Testis (tissue), 2 donors: ENCODE measurements at regions not wholly inside any gene's neighbourhood (a gene's known extent, or its start where the extent isn't known, plus 50 kb on each side); places are given as distances from the start of the nearest gene placed in this dataset.

Source experiments
- DNase-seq: peaks from one replicate; pipeline ENCODE4 v3.0.0-alpha.2; 2019
- H3K27ac ChIP-seq, 2 donors: fragments of 200-600 bp; sonication (generic); one replicate each; pipeline ENCODE4 v1.5.1; 2019
- H3K27me3 ChIP-seq: fragments of 200-600 bp; sonication (generic); one replicate; pipeline ENCODE4 v1.5.1; 2019
- H3K36me3 ChIP-seq: fragments of 200-600 bp; sonication (generic); one replicate; pipeline ENCODE4 v1.5.1; 2017; ENCODE audit warnings: low read depth; ENCODE audit errors: missing control alignments
- H3K4me1 ChIP-seq: fragments of 200-600 bp; sonication (generic); one replicate; pipeline ENCODE4 v1.5.1; 2019
- H3K4me3 ChIP-seq, 2 donors: fragments of 200-600 bp; sonication (generic); one replicate each; pipeline ENCODE4 v1.5.1; 2017 to 2019
- H3K9me3 ChIP-seq: fragments of 200-600 bp; sonication (generic); one replicate; pipeline ENCODE4 v1.5.1; 2017
- CTCF ChIP-seq, 3 experiments: fragments of 450-650 bp in 2 of 3; fragments of 200-600 bp in 1 of 3; sonication (generic) in 1 of 3; IDR thresholded peaks; one replicate each; pipeline ENCODE4 v1.5.1; 2016 to 2019; ENCODE audit warnings: antibody characterized with exemption in 3 of 3, mild to moderate bottlenecking in 2 of 3, moderate library complexity in 1 of 3
- POLR2A ChIP-seq: fragments of 450-650 bp; IDR thresholded peaks from one replicate; pipeline ENCODE4 v1.6.1; 2017; ENCODE audit warnings: antibody characterized with exemption, mild to moderate bottlenecking, moderate library complexity
- WGBS, 2 donors: methylation state at CpG; one replicate each; pipeline ENCODE4 v1.1.5; 2018; 5-methylcytosine and 5-hydroxymethylcytosine counted together
- intact Hi-C: fragments of 100-400 bp; cut with DNase I; formaldehyde crosslinking; loops from one replicate; pipeline ENCODE4 v1.15.1; 2023; ENCODE audit warnings: low total_unique reads

GRCh38 chr15:62663547-62663946, 379.0 kb upstream of the TPM1 start:
- DNase-seq: no peak
- Histone ChIP-seq H3K27ac (no peak overlapping the region), H3K27me3 (no peaks in the 10 kb centered on the region), H3K4me3 (no peak overlapping the region), H3K4me1 (no peaks in the 10 kb centered on the region), H3K9me3 (no peaks in the 10 kb centered on the region), H3K36me3 (no peaks in the 10 kb centered on the region)
- intact Hi-C loops: no loop called here
- TF ChIP-seq CTCF (IDR thresholded peaks at IDR 0.05): no peak
- no peak for TF ChIP-seq POLR2A

GRCh38 chr15:62665449-62665848, 377.1 kb upstream of the TPM1 start:
- Histone ChIP-seq H3K9me3 (no peaks in the 10 kb centered on the region), H3K27me3 (no peaks in the 10 kb centered on the region), H3K4me1 (no peaks in the 10 kb centered on the region), H3K36me3 (no peaks in the 10 kb centered on the region), H3K27ac (no peak overlapping the region), H3K4me3 (no peak overlapping the region)
- no peak for DNase-seq
- WGBS, 2 donors: 64 to 65% methylated on average over 4 of the region's 4 CpGs
- TF ChIP-seq CTCF (IDR thresholded peaks at IDR 0.05) (no peak), POLR2A (no peak)
- intact Hi-C loops: no loop called here

GRCh38 chr15:62666046-62666445, 376.5 kb upstream of the TPM1 start:
- Histone ChIP-seq H3K4me1 (no peaks in the 10 kb centered on the region), H3K36me3 (no peaks in the 10 kb centered on the region), H3K27me3 (no peaks in the 10 kb centered on the region), H3K9me3 (no peaks in the 10 kb centered on the region), H3K27ac (no peak overlapping the region), H3K4me3 (no peak overlapping the region)
- intact Hi-C loops: no loop called here
- 97 to 98% methylated on average over 4 of the region's 4 CpGs for WGBS, 2 donors
- TF ChIP-seq POLR2A (no peak), CTCF (IDR thresholded peaks at IDR 0.05) (no peak)
- DNase-seq: no peak

GRCh38 chr15:62672268-62672667, 370.3 kb upstream of the TPM1 start:
- intact Hi-C loops: no loop called here
- Histone ChIP-seq H3K36me3 (no peaks in the 10 kb centered on the region), H3K4me1 (no peaks in the 10 kb centered on the region), H3K27me3 (no peaks in the 10 kb centered on the region), H3K4me3 (no peak overlapping the region), H3K27ac (no peak overlapping the region), H3K9me3 (no peaks in the 10 kb centered on the region)
- TF ChIP-seq POLR2A (no peak), CTCF (IDR thresholded peaks at IDR 0.05) (no peak)
- no peak for DNase-seq
- WGBS, 2 donors: 80 to 87% methylated on average over 2 of the region's 2 CpGs

- Histone ChIP-seq H3K27ac (no peak overlapping the region), H3K4me3 (no peak overlapping the region), H3K36me3 (no peaks in the 10 kb centered on the region), H3K27me3 (no peaks in the 10 kb centered on the region), H3K9me3 (no peaks in the 10 kb centered on the region), H3K4me1 (no peaks in the 10 kb centered on the region)
- WGBS, 2 donors: 90 to 97% methylated on average over 6 of the region's 6 CpGs
- TF ChIP-seq CTCF (IDR thresholded peaks at IDR 0.05) (no peak), POLR2A (no peak)
- DNase-seq: no peak
- intact Hi-C loops: no loop called here
These were observed 365.7 kb upstream of the TPM1 start for GRCh38 chr15:62676891-62677290.
